AML-193 (cell line): ENCODE measurements at regions not wholly inside any gene's neighbourhood (a gene's known extent, or its start where the extent isn't known, plus 50 kb on each side); places are given as distances from the start of the nearest gene placed in this dataset.

ENCODE experiments used
- DNase-seq, 2 experiments: peaks; one replicate each; lab custom pipeline; 2025; lab: John Stamatoyannopoulos, UW

DNA sequence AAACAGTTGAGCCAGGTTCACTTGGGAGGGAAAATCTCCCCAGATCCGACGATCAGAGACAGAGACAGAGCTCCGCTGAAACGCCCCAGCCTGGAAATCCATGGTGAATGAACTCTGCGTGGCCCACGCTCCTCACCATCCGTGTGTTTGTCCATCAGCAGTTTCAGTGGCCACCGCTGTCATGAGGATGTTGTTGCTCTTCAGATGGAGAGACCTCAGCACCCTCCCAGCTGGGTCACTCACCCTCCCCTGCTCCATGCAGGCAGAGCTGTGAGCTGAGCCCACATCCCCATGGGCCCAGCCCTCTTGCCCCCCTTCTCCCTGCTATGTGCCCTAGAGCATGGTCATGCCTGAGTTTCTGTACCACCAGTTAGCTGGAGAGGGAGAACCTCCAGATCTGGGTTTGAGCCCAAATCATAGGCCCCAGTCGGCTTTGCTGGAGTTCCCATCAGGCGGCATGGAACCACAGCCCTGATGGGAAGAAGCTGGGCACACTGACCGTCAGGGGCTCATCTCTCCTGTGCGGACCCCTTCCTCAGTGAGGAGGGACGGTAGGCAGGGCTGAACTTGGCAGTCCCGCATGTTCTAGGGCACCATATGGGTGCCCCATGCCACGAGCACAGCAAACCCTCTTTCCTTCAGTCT lies 154.4 kb upstream of the COL5A1 start:
- DNase-seq: no peak

GRCh38 chr9:134488331-134489280 lies 153.0 kb upstream of the COL5A1 start:
- no peak for DNase-seq

DNA sequence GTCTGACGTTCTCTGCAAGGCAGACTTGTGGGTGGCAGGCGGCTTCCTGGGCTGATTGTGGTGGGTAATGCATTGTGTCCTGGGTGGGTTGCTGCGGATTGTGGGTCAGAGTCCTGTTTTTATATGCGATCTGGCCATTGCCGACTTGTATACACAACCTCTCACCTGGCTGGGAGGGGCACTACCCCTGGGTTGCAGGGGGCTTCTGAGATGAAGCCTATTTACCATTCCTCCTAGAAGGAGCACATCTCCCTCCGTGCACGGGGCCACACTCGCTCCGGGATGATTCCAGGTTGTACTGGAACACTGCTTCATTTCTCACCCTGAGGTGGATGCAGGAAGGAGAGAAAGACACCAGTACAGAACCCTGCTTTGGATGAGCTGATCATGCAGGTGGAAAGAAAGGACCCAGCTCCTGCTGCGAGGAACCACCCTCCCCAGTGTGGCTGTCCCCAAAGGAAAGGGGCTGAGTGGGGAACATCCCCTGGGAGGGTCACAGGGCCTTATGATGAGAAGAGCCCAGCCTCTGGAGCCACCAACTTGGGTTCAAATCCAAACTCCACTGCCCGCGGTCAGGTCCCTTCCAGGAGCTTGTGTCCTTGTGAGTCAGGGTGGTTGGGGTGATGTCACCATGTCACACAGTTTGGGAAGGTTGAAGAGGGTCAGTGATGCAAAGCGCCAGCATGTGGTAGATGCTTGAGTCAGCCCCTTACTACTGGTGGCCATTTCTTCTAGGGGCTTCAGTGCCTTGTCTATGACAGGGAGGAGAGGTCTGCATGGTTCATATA lies 151.8 kb upstream of the COL5A1 start:
- DNase-seq: no peak

- no peak for DNase-seq
Measured at GRCh38 chr9:134490446-134490845, 151.2 kb upstream of the COL5A1 start.

DNA sequence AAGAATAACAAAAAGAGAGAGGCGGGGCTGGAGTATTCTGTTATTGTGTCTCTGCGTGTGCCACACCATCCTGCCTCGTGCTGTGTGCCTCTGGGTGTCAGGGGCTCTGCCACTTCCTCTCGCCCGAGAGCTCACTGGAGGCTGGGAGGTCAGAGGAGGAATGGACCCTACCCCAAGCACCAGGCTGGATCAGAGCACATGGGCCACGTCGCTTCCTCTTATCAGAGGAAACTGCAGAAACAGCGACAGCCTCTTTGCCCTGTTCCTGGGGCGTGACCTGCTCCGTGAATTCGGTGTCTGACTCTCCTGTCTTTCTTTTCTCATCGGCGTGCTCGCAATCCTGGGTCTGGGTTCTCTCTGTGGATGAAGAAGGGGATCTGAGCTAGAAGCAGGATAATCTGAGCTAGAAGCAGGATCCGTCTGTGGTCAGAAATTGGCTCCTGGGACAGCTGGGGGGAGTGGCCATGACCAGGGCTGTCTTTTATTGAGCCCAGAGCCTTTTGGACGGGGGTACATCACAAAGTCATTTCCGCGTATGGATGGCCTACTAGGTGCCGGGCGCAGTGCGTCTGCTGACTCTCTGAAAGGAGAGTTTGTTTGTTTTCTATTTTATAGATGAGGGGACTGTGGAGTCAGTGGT lies 150.3 kb upstream of the COL5A1 start:
- DNase-seq: no peak

GRCh38 chr9:134491856-134492255 lies 149.7 kb upstream of the COL5A1 start:
- DNase-seq: no peak

DNA sequence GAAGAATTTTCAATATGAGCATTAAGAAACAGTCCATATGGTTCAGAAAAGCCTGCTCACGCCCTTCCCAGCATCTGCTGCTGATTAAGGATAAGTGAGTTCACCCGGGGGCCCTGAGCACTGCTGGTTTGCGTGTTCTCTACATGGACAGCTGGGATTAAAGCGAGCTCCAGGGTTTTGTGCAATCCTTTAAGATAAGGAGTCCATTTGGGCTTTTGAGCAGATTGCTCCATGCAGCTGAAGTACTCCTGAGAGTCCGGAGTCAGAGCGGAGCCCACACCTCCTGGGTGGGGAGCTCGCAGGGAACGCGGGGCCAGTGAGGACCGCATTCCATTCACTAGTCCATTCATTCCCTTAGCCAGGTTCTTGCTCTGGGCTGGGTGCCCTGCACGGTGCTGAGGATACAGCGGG lies 149.3 kb upstream of the COL5A1 start:
- no peak for DNase-seq

DNA sequence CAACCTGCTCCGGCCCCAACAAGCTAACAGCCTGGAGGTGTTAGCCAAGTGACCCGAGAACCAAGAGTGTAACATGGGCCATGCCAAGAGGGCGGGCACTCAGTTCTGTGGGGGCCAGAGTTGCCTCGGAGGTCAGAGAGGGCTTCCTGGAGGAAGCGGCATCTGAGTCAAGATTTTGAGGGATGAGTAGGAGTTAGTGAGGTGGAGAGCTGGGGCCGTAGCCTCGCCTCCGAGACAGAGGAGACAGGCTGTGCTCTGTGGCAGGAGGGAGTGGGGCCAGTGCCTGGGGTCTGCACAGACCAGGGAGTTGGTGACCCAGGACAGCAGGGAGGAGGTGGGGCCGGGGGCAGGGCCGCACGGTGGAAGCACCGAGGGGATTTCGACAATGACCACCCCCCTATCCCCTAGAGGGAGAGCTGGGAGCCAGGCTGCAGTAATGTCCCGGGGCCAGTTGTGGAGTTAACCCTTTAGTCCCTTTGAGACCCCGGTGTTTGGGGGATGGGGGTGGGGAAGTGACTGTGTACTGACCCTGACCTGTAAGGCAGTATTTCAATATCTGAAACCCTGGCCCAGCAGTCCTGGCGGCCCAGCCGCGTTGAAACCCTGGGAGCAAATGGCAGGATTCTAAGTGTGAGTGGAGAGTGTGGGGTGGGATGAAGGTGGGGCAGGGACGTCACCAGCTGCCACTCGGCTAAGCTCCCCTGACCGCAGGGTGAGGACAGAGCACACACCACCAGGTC lies 148.7 kb upstream of the COL5A1 start:
- no peak for DNase-seq

DNA sequence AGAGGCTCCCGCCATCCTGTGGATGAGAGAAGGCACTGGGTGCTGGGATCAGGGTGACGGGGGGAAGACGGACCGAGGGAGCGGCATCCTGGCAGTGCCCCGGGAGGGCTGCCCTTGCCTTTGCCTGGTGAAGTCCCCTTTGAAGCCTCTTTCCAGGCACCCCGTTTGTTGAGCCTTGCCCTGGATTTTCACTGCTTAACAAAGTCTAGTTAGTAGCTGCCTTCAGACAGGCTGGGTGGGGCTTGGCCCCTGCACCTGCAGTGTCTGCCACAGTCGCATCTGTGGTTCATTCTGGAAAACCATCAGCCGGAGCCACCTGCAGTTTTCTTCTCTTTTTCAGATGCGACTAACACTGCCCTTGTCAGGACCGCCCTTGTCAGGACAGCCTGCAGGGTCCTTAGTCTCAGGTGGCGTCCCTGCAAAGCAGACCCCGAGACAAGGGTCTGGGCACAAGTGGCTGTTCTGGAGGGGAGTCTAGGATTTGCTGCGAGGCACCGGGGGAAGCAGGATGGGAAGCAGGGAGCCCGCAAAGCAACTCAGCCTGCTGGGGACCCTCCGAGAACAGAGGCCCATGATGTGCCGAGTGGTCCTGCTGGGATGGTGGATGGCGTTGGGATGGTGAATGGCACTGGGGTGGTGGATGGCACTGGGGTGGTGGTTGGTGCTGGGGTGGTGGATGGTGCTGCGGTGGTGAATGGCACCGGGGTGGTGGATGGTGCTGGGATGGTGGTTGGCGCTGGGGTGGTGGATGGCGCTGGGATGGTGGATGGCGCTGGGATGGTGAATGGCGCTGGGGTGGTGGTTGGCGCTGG lies 147.9 kb upstream of the COL5A1 start:
- DNase-seq: no peak

- no peak for DNase-seq
Measured at GRCh38 chr9:134494273-134494815, 147.3 kb upstream of the COL5A1 start.

DNA sequence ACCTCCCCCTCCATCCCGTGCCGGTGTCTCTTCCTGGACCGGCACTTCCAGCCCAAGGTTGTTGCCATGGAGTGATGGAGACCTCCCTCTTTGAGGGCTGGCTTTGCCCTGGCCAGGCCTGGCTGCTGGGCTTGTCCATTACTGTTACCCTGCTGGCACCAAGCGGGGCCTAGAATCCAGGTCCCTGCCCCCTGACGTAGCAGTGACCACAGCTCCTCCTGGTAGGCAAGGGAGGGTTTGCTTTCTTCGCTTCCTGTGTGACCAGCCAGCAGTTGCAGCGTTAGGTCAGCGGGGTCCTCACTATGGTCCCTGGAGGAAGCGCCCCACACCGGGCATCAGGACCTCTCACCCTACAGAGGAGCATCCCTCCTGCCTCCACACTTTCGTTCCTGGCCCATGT lies 146.7 kb upstream of the COL5A1 start:
- no peak for DNase-seq

GRCh38 chr9:134495881-134496412 lies 145.7 kb upstream of the COL5A1 start:
- DNase-seq: no peak

DNA sequence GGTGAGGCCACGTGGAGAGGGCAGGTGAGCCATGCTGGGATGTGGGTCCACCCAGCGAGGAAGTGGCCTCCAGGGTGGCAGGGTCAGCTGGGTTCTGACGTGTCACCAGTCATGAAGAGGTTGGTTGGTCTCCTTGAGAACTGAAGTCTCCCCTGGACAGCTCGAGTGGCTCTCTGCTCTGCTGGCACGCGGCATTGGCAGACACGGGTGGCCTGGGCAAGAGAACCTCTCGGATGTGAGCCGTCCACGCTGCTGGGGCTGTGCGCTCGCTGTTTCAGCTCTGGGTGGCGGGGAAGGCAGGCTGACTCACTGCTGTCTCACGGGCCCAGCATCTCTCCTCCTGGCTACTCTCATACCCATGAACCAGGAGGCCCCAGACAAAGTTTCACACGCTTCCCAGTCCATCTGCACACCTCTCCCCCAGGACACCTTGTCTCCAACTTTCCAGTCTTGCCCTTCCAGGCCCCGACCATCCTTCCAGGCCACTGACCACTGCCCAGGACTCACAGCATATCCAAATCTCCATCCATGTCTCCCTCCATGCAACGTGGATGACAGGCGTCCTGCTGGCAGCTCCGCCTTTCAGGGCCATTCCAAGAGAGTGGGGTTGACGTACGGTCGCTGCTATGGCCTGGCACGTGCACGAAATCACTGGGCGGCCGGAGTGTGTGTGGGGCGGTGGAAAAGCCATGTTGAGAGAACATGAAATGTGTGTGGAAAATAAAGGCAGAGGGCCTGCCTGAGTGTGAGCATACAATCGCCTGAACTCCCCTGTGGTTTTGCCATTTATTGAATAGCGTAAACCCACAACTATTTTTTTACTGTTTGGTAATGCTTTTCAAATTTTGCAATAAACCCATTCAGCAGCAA lies 145.0 kb upstream of the COL5A1 start:
- DNase-seq: no peak

DNA sequence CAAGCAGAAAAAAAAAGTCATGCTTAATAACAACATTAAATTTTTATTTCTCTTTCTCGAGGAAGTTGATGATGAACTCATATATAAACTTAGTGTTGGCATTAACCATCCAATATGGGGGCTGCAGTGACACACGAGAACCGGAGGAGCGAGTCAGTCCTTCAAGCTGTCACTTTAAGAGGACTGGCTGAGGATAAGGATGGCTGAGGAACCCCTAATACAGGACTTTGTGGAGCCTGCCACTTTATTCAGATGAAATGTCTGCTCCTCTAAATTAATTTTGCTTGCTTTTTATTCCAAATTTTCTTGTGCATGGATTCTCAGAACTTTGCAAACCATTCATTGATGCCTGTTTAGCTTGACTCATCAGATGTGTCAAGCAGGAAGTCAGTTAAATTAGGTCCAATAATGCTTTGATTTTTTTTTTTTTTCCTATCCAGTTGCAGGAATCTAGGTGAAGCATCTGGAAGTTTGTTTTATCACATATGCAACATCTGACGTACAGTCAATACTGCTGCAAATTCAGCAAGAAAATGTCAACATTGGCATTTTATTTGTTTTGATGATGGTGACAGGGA lies 144.2 kb upstream of the COL5A1 start:
- DNase-seq: no peak

GRCh38 chr9:134498814-134499166 lies 142.8 kb upstream of the COL5A1 start:
- no peak for DNase-seq

DNA sequence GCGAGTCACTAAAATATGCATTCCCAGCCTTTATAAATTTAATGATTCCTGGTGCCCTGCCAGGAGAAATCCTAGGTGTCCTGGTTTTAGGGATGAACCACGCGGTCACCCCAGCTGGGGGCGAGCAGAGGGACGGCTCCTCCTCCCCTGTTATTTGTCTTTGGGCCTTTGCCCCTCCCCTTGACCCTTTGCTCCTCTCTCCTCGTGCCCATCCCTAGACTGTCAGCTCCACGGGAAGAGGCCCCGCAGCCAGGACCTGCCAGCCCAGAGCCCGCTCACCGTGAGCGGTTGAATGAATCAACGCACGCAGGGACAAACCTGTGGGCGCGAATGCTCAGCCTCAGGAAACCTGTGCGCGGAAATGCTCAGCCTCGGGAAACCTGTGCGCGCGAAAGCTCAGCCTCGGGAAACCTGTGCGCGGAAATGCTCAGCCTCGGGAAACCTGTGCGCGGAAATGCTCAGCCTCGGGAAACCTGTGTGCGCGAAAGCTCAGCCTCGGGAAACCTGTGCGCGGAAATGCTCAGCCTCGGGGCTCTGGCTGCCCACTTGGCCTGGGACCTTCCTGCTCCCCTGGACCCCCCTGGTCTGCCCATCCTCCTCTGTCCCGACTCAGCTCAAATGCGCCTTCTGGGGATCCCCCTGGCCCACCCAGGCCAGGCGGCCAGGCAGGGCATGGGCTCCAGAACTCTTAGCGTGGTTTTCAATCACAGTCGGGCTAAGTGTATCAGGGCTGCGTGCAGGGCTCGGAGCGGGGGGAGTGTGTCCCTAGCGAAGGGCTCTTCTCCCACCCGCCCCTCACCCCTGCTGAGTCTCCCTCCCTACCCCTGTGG lies 140.5 kb upstream of the COL5A1 start:
- no peak for DNase-seq

DNA sequence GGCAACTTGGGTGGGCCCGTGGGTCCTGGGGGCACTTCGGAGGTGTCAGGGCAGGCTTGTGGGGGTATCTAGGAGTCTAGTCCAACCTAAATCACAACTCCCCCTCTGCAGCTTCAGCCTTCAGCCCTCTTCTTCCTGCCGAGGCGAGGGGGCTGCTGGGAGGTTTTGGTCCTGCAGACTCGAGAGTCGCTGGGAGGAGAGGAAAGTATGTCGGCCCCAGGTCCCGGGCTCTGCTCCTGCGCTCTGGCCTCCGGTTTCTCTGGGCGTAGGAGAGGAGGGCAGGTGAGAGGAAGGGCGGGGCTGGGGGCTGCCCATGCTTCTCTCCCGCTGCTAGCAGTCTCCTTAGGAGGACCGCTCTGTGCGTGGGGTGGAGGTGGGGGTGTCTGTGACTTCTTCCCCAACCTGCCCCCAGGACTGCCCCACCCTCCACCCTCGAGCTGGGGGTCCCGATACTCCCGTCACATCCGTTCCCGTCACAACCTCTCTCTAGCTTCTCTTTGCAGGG lies 139.8 kb upstream of the COL5A1 start:
- no peak for DNase-seq
